ENCODE measurements at regions not wholly inside any gene's neighbourhood (a gene's known extent, or its start where the extent isn't known, plus 50 kb on each side); places are given as distances from the start of the nearest gene placed in this dataset.

- no peak for DNase-seq (ENCODE audit: low read depth)
These were observed 125.1 kb upstream of the MAGI3 start for GRCh38 chr1:113265196-113265595.

- no peak for DNase-seq (ENCODE audit: low read depth)
These were observed 123.5 kb upstream of the MAGI3 start for GRCh38 chr1:113266788-113267187.

- DNase-seq (ENCODE audit: low read depth) = no peak
These were observed 120.9 kb upstream of the MAGI3 start for GRCh38 chr1:113269168-113269963.

GRCh38 chr1:113271039-113271438 lies 119.3 kb upstream of the MAGI3 start:
- no peak for DNase-seq (ENCODE audit: low read depth)

- no peak for DNase-seq (ENCODE audit: low read depth)
These were observed 115.2 kb upstream of the MAGI3 start for GRCh38 chr1:113275083-113275482.

GRCh38 chr1:113275691-113276090 lies 114.6 kb upstream of the MAGI3 start:
- DNase-seq (ENCODE audit: low read depth) = no peak

- DNase-seq (ENCODE audit: low read depth) = no peak
These were observed 113.8 kb upstream of the MAGI3 start for GRCh38 chr1:113276507-113276906.

- DNase-seq (ENCODE audit: low read depth) = no peak
These were observed 111.9 kb upstream of the MAGI3 start for GRCh38 chr1:113278371-113278770.

- DNase-seq (ENCODE audit: low read depth) = no peak
These were observed 111.5 kb upstream of the MAGI3 start for GRCh38 chr1:113278777-113279176.

- DNase-seq (ENCODE audit: low read depth) = no peak
These were observed 110.4 kb upstream of the MAGI3 start for GRCh38 chr1:113279776-113280391.

- no peak for DNase-seq (ENCODE audit: low read depth)
These were observed 109.7 kb upstream of the MAGI3 start for GRCh38 chr1:113280581-113280980.

GRCh38 chr1:113281550-113281949 lies 108.8 kb upstream of the MAGI3 start:
- DNase-seq (ENCODE audit: low read depth) = no peak

- DNase-seq (ENCODE audit: low read depth) = no peak
These were observed 108.1 kb upstream of the MAGI3 start for GRCh38 chr1:113282008-113282892.

GRCh38 chr1:113282893-113283285 lies 107.4 kb upstream of the MAGI3 start:
- DNase-seq (ENCODE audit: low read depth) = no peak

GRCh38 chr1:113283914-113284313 lies 106.4 kb upstream of the MAGI3 start:
- no peak for DNase-seq (ENCODE audit: low read depth)

- no peak for DNase-seq (ENCODE audit: low read depth)
These were observed 104.2 kb upstream of the MAGI3 start for GRCh38 chr1:113286156-113286555.

GRCh38 chr1:113291777-113292602 lies 98.3 kb upstream of the MAGI3 start:
- DNase-seq (ENCODE audit: low read depth) = no peak

- DNase-seq (ENCODE audit: low read depth) = no peak
These were observed 97.6 kb upstream of the MAGI3 start for GRCh38 chr1:113292603-113293255.

GRCh38 chr1:113293256-113293626 lies 97.1 kb upstream of the MAGI3 start:
- no peak for DNase-seq (ENCODE audit: low read depth)

- DNase-seq (ENCODE audit: low read depth) = no peak
These were observed 92.6 kb upstream of the MAGI3 start for GRCh38 chr1:113297749-113298148.

GRCh38 chr1:113298941-113299340 lies 91.4 kb upstream of the MAGI3 start:
- DNase-seq (ENCODE audit: low read depth) = no peak

Data from ELR (cell line).